Sigmoid colon (tissue), 6 donors: ENCODE measurements at regions not wholly inside any gene's neighbourhood (a gene's known extent, or its start where the extent isn't known, plus 50 kb on each side); places are given as distances from the start of the nearest gene placed in this dataset.

Experiments
- DNase-seq: peaks from one replicate; pipeline ENCODE4 v3.0.0-alpha.2; 2019
- H3K27ac ChIP-seq, 4 donors: fragments of 200-600 bp; sonication (generic); one replicate each; pipeline ENCODE4 v1.5.1; 2016 to 2019; ENCODE audit warnings: mild to moderate bottlenecking in 1 of 4
- H3K27me3 ChIP-seq, 3 donors: fragments of 200-600 bp; sonication (generic); one replicate each; pipeline ENCODE4 v1.5.1; 2019; ENCODE audit warnings: mild to moderate bottlenecking in 1 of 3
- H3K36me3 ChIP-seq, 4 donors: fragments of 200-600 bp; sonication (generic); one replicate each; pipeline ENCODE4 v1.5.1; 2016 to 2019
- H3K4me1 ChIP-seq, 4 donors: fragments of 200-600 bp; sonication (generic); one replicate each; pipeline ENCODE4 v1.5.1; 2017 to 2019
- H3K4me3 ChIP-seq, 4 donors: fragments of 200-600 bp; sonication (generic); one replicate each; pipeline ENCODE4 v1.5.1; 2017 to 2019; ENCODE audit warnings: mild to moderate bottlenecking in 2 of 4, moderate library complexity in 1 of 4
- H3K9me3 ChIP-seq, 4 donors: fragments of 200-600 bp in 3 of 4; sonication (generic) in 3 of 4; one replicate each; pipeline versions ENCODE4 v1.5.1 to v1.6.1; 2013 to 2019
- CTCF ChIP-seq, 4 experiments: fragments of 450-650 bp in 3 of 4; fragments of 200-600 bp in 1 of 4; IDR thresholded peaks; one replicate each; pipeline ENCODE4 v1.5.1; 2016 to 2019; ENCODE audit warnings: antibody characterized with exemption in 4 of 4, mild to moderate bottlenecking in 3 of 4, moderate library complexity in 2 of 4
- EP300 ChIP-seq, 4 donors: sonication (generic); formaldehyde crosslinking; IDR thresholded peaks; one replicate each; pipeline ENCODE4 v1.6.1; 2017; ENCODE audit warnings: antibody characterized with exemption in 4 of 4
- POLR2A ChIP-seq, 2 donors: fragments of 450-650 bp; IDR thresholded peaks; one replicate each; pipeline ENCODE4 v1.6.1; 2016; ENCODE audit warnings: antibody characterized with exemption in 2 of 2, mild to moderate bottlenecking in 2 of 2, moderate library complexity in 2 of 2
- POLR2AphosphoS5 ChIP-seq, 4 donors: sonication (generic); formaldehyde crosslinking; IDR thresholded peaks; one replicate each; pipeline ENCODE4 v1.6.1; 2017; ENCODE audit warnings: antibody characterized with exemption in 4 of 4
- WGBS, 2 donors: extraction: QIAGEN DNeasy Blood & Tissue Kit; methylation state at CpG; one replicate each; pipeline ENCODE4 v1.1.7; 2013; 5-methylcytosine and 5-hydroxymethylcytosine counted together
- intact Hi-C: fragments of 100-400 bp; cut with DNase I; formaldehyde crosslinking; loops from one replicate; pipeline ENCODE4 v1.15.1; 2023
- donor health status: healthy with polysubstance abuse.
- donor health status: healthy.

- no peak for TF ChIP-seq POLR2AphosphoS5 (IDR thresholded peaks at IDR 0.05)
- H3K9me3 ChIP-seq, result no peaks in the 10 kb centered on the region
- H3K4me3 ChIP-seq, result no peak overlapping the region
- no peaks in the 10 kb centered on the region for H3K4me1 ChIP-seq
- H3K27me3 ChIP-seq, result no peaks in the 10 kb centered on the region
- 82 to 86% methylated on average over 2 of the region's 2 CpGs for WGBS, 2 donors
- no peak overlapping the region for H3K27ac ChIP-seq
- H3K36me3 ChIP-seq, result no peaks in the 10 kb centered on the region
- intact Hi-C loops, result no loop called here
- DNase-seq, result no peak
Observed at GRCh38 chr1:112788054-112788453, 72.9 kb upstream of the PPM1J start.

- no peak for TF ChIP-seq EP300 (IDR thresholded peaks at IDR 0.05)
- TF ChIP-seq POLR2AphosphoS5 (IDR thresholded peaks at IDR 0.05), result no peak
- no peak for TF ChIP-seq POLR2A (IDR thresholded peaks at IDR 0.05)
- TF ChIP-seq CTCF (IDR thresholded peaks at IDR 0.05), result no peak
- no peaks in the 10 kb centered on the region for H3K36me3 ChIP-seq
- H3K4me1 ChIP-seq, result no peaks in the 10 kb centered on the region
- intact Hi-C loops, result no loop called here
- no peak overlapping the region for H3K4me3 ChIP-seq
- H3K9me3 ChIP-seq, result no peaks in the 10 kb centered on the region
- no peak for DNase-seq
- no peak overlapping the region for H3K27ac ChIP-seq
- no peaks in the 10 kb centered on the region for H3K27me3 ChIP-seq
Observed at GRCh38 chr1:112783059-112783458, 67.9 kb upstream of the PPM1J start.

- TF ChIP-seq POLR2AphosphoS5 (IDR thresholded peaks at IDR 0.05), result no peak
- no peak for TF ChIP-seq EP300 (IDR thresholded peaks at IDR 0.05)
- TF ChIP-seq CTCF (IDR thresholded peaks at IDR 0.05), result no peak
- no peak for TF ChIP-seq POLR2A (IDR thresholded peaks at IDR 0.05)
- WGBS, 2 donors, result 84 to 86% methylated on average over 12 of the region's 12 CpGs
Observed at GRCh38 chr1:112779665-112780526, 64.8 kb upstream of the PPM1J start.

GRCh38 chr1:112778137-112778536 lies 63.0 kb upstream of the PPM1J start:
- no peaks in the 10 kb centered on the region for H3K36me3 ChIP-seq
- H3K4me3 ChIP-seq, result no peak overlapping the region
- TF ChIP-seq POLR2AphosphoS5 (IDR thresholded peaks at IDR 0.05) (no peak), CTCF (IDR thresholded peaks at IDR 0.05) (no peak), POLR2A (IDR thresholded peaks at IDR 0.05) (no peak)
- H3K27me3 ChIP-seq, result no peaks in the 10 kb centered on the region
- no peaks in the 10 kb centered on the region for H3K9me3 ChIP-seq
- intact Hi-C loops, result no loop called here
- no peak overlapping the region for H3K27ac ChIP-seq
- WGBS, 2 donors, result 68 to 74% methylated on average over 1 of the region's 1 CpG
- H3K4me1 ChIP-seq, result no peaks in the 10 kb centered on the region
- no peak for DNase-seq

More at GRCh38 chr1:112779665-112780526, 64.8 kb upstream of the PPM1J start:
- no peaks in the 10 kb centered on the region for H3K9me3 ChIP-seq
- no peak for DNase-seq
- H3K36me3 ChIP-seq, result no peaks in the 10 kb centered on the region
- H3K27me3 ChIP-seq, result no peaks in the 10 kb centered on the region
- intact Hi-C loops, result no loop called here
- H3K4me3 ChIP-seq, result no peak overlapping the region
- no peak overlapping the region for H3K27ac ChIP-seq
- no peaks in the 10 kb centered on the region for H3K4me1 ChIP-seq

- Histone ChIP-seq H3K9me3 (no peaks in the 10 kb centered on the region), H3K4me3 (no peak overlapping the region), H3K4me1 (no peaks in the 10 kb centered on the region), H3K27me3 (no peaks in the 10 kb centered on the region), H3K27ac (no peak overlapping the region), H3K36me3 (no peaks in the 10 kb centered on the region)
- WGBS, 2 donors, result 72 to 79% methylated on average over 3 of the region's 3 CpGs
- intact Hi-C loops, result no loop called here
- no peak for TF ChIP-seq EP300 (IDR thresholded peaks at IDR 0.05)
- TF ChIP-seq POLR2AphosphoS5 (IDR thresholded peaks at IDR 0.05), result no peak
- TF ChIP-seq CTCF (IDR thresholded peaks at IDR 0.05), result no peak
- TF ChIP-seq POLR2A (IDR thresholded peaks at IDR 0.05), result no peak
- DNase-seq, result no peak
Observed at GRCh38 chr1:112776688-112777087, 61.6 kb upstream of the PPM1J start.
